SK-N-SH treated with all-trans-retinoic acid at 6 μM for 48 hours (cell line): ENCODE measurements at regions not wholly inside any gene's neighbourhood (a gene's known extent, or its start where the extent isn't known, plus 50 kb on each side); places are given as distances from the start of the nearest gene placed in this dataset.

Experiments used
- ATAC-seq: fragments of 200-7000 bp; cut with Tn5 transposase; 3 replicates; pipeline ENCODE4 v1.9.1; 2020; ENCODE audit warnings: mild to moderate bottlenecking, moderate library complexity
- ARNTL ChIP-seq: fragments of 450-650 bp; formaldehyde crosslinking; IDR thresholded peaks from 2 replicates; pipeline ENCODE4 v1.5.0; 2020; ENCODE audit warnings: low read depth, mild to moderate bottlenecking, moderate library complexity, borderline replicate concordance
- BACH2 ChIP-seq: fragments of 250-450 bp; sonication (Bioruptor Pico); IDR thresholded peaks from 2 replicates; pipeline ENCODE4 v1.9.0; 2021; ENCODE audit warnings: mild to moderate bottlenecking, borderline replicate concordance
- CSDC2 ChIP-seq: fragments of 250-450 bp; sonication (Bioruptor Pico); IDR thresholded peaks from 2 replicates; pipeline ENCODE4 v1.5.0; 2020; ENCODE audit warnings: mild to moderate bottlenecking, moderate library complexity
- CSRNP3 ChIP-seq: fragments of 250-450 bp; sonication (Bioruptor Pico); IDR thresholded peaks from 2 replicates; pipeline ENCODE4 v1.5.1; 2021; ENCODE audit warnings: mild to moderate bottlenecking, moderate library complexity
- GLIS3 ChIP-seq: fragments of 250-450 bp; sonication (Bioruptor Pico); IDR thresholded peaks from 2 replicates; pipeline ENCODE4 v1.5.0; 2020; ENCODE audit warnings: mild to moderate bottlenecking, moderate library complexity
- ISL1 ChIP-seq: fragments of 250-450 bp; sonication (Bioruptor Pico); IDR thresholded peaks from 2 replicates; pipeline ENCODE4 v2.1.2; 2022; ENCODE audit warnings: mild to moderate bottlenecking, moderate library complexity
- OSR1 ChIP-seq: fragments of 250-450 bp; sonication (Bioruptor Pico); IDR thresholded peaks from 2 replicates; pipeline ENCODE4 v1.8.0; 2022; ENCODE audit warnings: moderate library complexity, mild to moderate bottlenecking, inconsistent platforms
- PATZ1 ChIP-seq: fragments of 250-450 bp; sonication (Bioruptor Pico); IDR thresholded peaks from 2 replicates; pipeline ENCODE4 v1.8.0; 2020; ENCODE audit warnings: mild to moderate bottlenecking, moderate library complexity, borderline replicate concordance
- POU6F1 ChIP-seq: fragments of 250-450 bp; sonication (Bioruptor Pico); IDR thresholded peaks from 2 replicates; pipeline ENCODE4 v1.8.0; 2021; ENCODE audit warnings: low read depth, mild to moderate bottlenecking, moderate library complexity, borderline replicate concordance
- PPARA ChIP-seq: fragments of 250-450 bp; sonication (Bioruptor Pico); IDR thresholded peaks from 2 replicates; pipeline ENCODE4 v1.5.0; 2020; ENCODE audit warnings: mild to moderate bottlenecking, borderline replicate concordance
- RARB ChIP-seq: fragments of 250-450 bp; sonication (Bioruptor Pico); IDR thresholded peaks from 2 replicates; pipeline ENCODE4 v1.8.0; 2021; ENCODE audit warnings: mild to moderate bottlenecking, moderate library complexity
- SNAI2 ChIP-seq: fragments of 250-450 bp; sonication (Bioruptor Pico); IDR thresholded peaks from 2 replicates; pipeline ENCODE4 v1.5.0; 2020; ENCODE audit warnings: mild to moderate bottlenecking, moderate library complexity
- TCF4 ChIP-seq: fragments of 250-450 bp; sonication (Bioruptor Pico); IDR thresholded peaks from 2 replicates; pipeline ENCODE4 v1.8.0; 2021; ENCODE audit warnings: mild to moderate bottlenecking, moderate library complexity, borderline replicate concordance
- TOX ChIP-seq: fragments of 250-450 bp; sonication (Bioruptor Pico); IDR thresholded peaks from 2 replicates; pipeline ENCODE4 v1.8.0; 2021; ENCODE audit warnings: mild to moderate bottlenecking, moderate library complexity, borderline replicate concordance
- TSHZ2 ChIP-seq: fragments of 250-450 bp; sonication (Bioruptor Pico); IDR thresholded peaks from 2 replicates; pipeline ENCODE4 v1.5.0; 2020; ENCODE audit warnings: mild to moderate bottlenecking, moderate library complexity
- ZC3H10 ChIP-seq: fragments of 250-450 bp; sonication (Bioruptor Pico); IDR thresholded peaks from 2 replicates; pipeline ENCODE4 v1.5.1; 2021; ENCODE audit warnings: mild to moderate bottlenecking, moderate library complexity
- ZFP3 ChIP-seq: fragments of 250-450 bp; sonication (Bioruptor Pico); IDR thresholded peaks from 2 replicates; pipeline ENCODE4 v1.5.0; 2020; ENCODE audit warnings: mild to moderate bottlenecking, moderate library complexity
- ZFP30 ChIP-seq: fragments of 450-650 bp; formaldehyde crosslinking; IDR thresholded peaks from 2 replicates; pipeline ENCODE4 v1.5.0; 2022; ENCODE audit warnings: mild to moderate bottlenecking, moderate library complexity
- ZNF565 ChIP-seq: fragments of 450-650 bp; formaldehyde crosslinking; conservative IDR thresholded peaks from 2 replicates; pipeline ENCODE4 v1.5.0; 2020; ENCODE audit warnings: low read depth, mild to moderate bottlenecking, moderate library complexity
- ZNF70 ChIP-seq: fragments of 450-650 bp; formaldehyde crosslinking; IDR thresholded peaks from 2 replicates; pipeline ENCODE4 v1.5.0; 2020; ENCODE audit warnings: mild to moderate bottlenecking, moderate library complexity

GRCh38 chr10:21207852-21208646 is 310.9 kb upstream of the NEBL start (continued):
- TF ChIP-seq TSHZ2 (CRISPR knock-in tag) (no peak), ZC3H10 (no peak), BACH2 (CRISPR knock-in tag) (no peak)

- no peak for ATAC-seq
- TF ChIP-seq GLIS3 (CRISPR knock-in tag) (no peak), CSDC2 (CRISPR knock-in tag) (no peak), OSR1 (CRISPR knock-in tag) (no peak), ZFP30 (CRISPR knock-in tag) (no peak), CSRNP3 (CRISPR knock-in tag) (no peak), ZC3H10 (no peak), SNAI2 (CRISPR knock-in tag) (no peak), ARNTL (CRISPR knock-in tag) (no peak), PPARA (CRISPR knock-in tag) (no peak), ZFP3 (no peak), TOX (CRISPR knock-in tag) (no peak)
Measured at GRCh38 chr10:21205328-21205727, 308.2 kb upstream of the NEBL start.

- ATAC-seq = no peak
- TF ChIP-seq CSDC2 (CRISPR knock-in tag) (no peak), POU6F1 (no peak), ZNF565 (CRISPR knock-in tag) (no peak), ISL1 (no peak), ZNF70 (CRISPR knock-in tag) (no peak), TOX (CRISPR knock-in tag) (no peak), ZFP30 (CRISPR knock-in tag) (no peak), GLIS3 (CRISPR knock-in tag) (no peak), TSHZ2 (CRISPR knock-in tag) (no peak), CSRNP3 (CRISPR knock-in tag) (no peak), TCF4 (no peak), ZFP3 (no peak), PATZ1 (CRISPR knock-in tag) (no peak), RARB (no peak)
Measured at GRCh38 chr10:21203473-21204107, 306.5 kb upstream of the NEBL start.
